Keratinocyte (primary cell): ENCODE measurements at regions not wholly inside any gene's neighbourhood (a gene's known extent, or its start where the extent isn't known, plus 50 kb on each side); places are given as distances from the start of the nearest gene placed in this dataset.

Source experiments
- DNase-seq: peaks from one replicate; pipeline ENCODE4 v3.0.0-alpha.2; 2011; ENCODE audit warnings: low read depth, missing footprints, low spot score
- FAIRE-seq: peaks from 2 replicates; lab custom pipeline; 2011; peaks lifted over from hg19 to GRCh38; lab: Jason Lieb, UNC
- H2AFZ ChIP-seq: 2 replicates; pipeline ENCODE4 v1.6.0; 2012; ENCODE audit warnings: low read length, control low read depth, inconsistent platforms; ENCODE audit not compliant: control insufficient read depth
- H3K27ac ChIP-seq: 2 replicates; pipeline ENCODE4 v1.5.1; 2011; ENCODE audit warnings: low read length; ENCODE audit not compliant: control insufficient read depth, insufficient read depth
- H3K27me3 ChIP-seq: 3 replicates; pipeline ENCODE4 v1.6.0; 2011; ENCODE audit warnings: low read length; ENCODE audit not compliant: control insufficient read depth, insufficient read depth; ENCODE audit errors: extremely low read depth
- H3K36me3 ChIP-seq, 2 experiments: 2 replicates in 1 of 2; 3 replicates in 1 of 2; pipeline ENCODE4 v1.5.1; 2011; ENCODE audit warnings: low read length in 2 of 2, mild to moderate bottlenecking in 1 of 2; ENCODE audit not compliant: control insufficient read depth in 2 of 2, insufficient read depth in 2 of 2; ENCODE audit errors: extremely low read depth in 1 of 2
- H3K4me1 ChIP-seq: 3 replicates; pipeline ENCODE4 v1.5.1; 2011; ENCODE audit warnings: low read length; ENCODE audit not compliant: control insufficient read depth, insufficient read depth; ENCODE audit errors: extremely low read depth
- H3K4me2 ChIP-seq: 3 replicates; pipeline ENCODE4 v1.6.0; 2011; ENCODE audit warnings: low read depth, low read length; ENCODE audit not compliant: control insufficient read depth, insufficient read depth; ENCODE audit errors: extremely low read depth
- H3K4me3 ChIP-seq, 3 experiments: fragments of 200-600 bp in 1 of 3; sonication (generic) in 1 of 3; 2 replicates in 2 of 3; 3 replicates in 1 of 3; pipeline ENCODE4 v1.5.1; 2011 to 2016; ENCODE audit warnings: low read length in 3 of 3, mild to moderate bottlenecking in 3 of 3, control low read depth in 2 of 3, inconsistent platforms in 1 of 3, low read depth in 1 of 3, mixed read lengths in 1 of 3, mixed run types in 1 of 3, moderate library complexity in 1 of 3; ENCODE audit not compliant: control insufficient read depth in 2 of 3, insufficient read depth in 2 of 3; ENCODE audit errors: extremely low read depth in 1 of 3
- H3K79me2 ChIP-seq: 2 replicates; pipeline ENCODE4 v1.6.0; 2012; ENCODE audit warnings: low read length; ENCODE audit not compliant: control insufficient read depth, insufficient read depth
- H3K9ac ChIP-seq: 3 replicates; pipeline ENCODE4 v1.6.0; 2011; ENCODE audit warnings: low read length; ENCODE audit not compliant: control insufficient read depth, insufficient read depth; ENCODE audit errors: extremely low read depth
- H3K9me1 ChIP-seq: 3 replicates; pipeline ENCODE4 v1.6.0; 2011; ENCODE audit warnings: low read length; ENCODE audit not compliant: control insufficient read depth, insufficient read depth; ENCODE audit errors: extremely low read depth
- H3K9me3 ChIP-seq: 2 replicates; pipeline ENCODE4 v1.5.1; 2012; ENCODE audit warnings: low read depth, low read length; ENCODE audit not compliant: control insufficient read depth
- H4K20me1 ChIP-seq: 3 replicates; pipeline ENCODE4 v1.6.0; 2011; ENCODE audit warnings: low read length; ENCODE audit not compliant: control insufficient read depth, insufficient read depth; ENCODE audit errors: extremely low read depth
- EZH2 ChIP-seq: IDR thresholded peaks from one replicate; pipeline ENCODE4 v1.6.1; 2012; ENCODE audit warnings: inconsistent platforms, mild to moderate bottlenecking, low read length, moderate library complexity
- dilution Hi-C: fragments of 300-500 bp; cut with MboI; formaldehyde crosslinking; loops from one replicate; pipeline ENCODE4 v1.7.0; 2020; ENCODE audit warnings: low sequenced_read_pairs; ENCODE audit not compliant: extremely low pct_ligation_motif_present
- TF ChIP-seq, protein P1 (sequence below), 3 experiments: IDR thresholded peaks in 1 of 3; conservative IDR thresholded peaks in 1 of 3; optimal IDR thresholded peaks in 1 of 3; 2 replicates in 2 of 3; 3 replicates in 1 of 3; pipeline versions ENCODE3 to v1.5.1; 2011; ENCODE audit warnings: low read length in 3 of 3, mild to moderate bottlenecking in 3 of 3, moderate library complexity in 2 of 3, control low read depth in 1 of 3, inconsistent platforms in 1 of 3; ENCODE audit not compliant: insufficient read depth in 2 of 3; ENCODE audit errors: extremely low read depth in 1 of 3

DNA sequence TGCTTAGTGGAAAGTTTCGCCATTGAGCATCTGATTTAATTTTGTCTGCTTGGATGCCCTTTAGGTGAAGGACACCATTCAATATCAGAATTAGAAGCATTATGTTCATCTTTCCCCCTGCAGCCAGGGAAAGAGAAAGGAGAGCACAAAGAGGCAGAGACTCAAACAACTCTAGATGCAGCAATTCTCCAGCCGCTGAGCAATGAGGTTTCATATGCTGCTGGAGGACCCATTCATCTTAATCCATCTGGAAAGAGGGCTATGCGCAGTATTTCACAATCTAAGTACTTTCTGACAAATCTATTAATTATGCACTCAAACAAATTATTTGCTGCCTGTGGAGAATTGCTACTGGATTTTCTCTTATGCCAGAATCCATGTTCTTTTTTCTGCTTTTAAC is 527.0 kb upstream of the TUSC1 start:
- no peaks in the 10 kb centered on the region for H3K4me1 ChIP-seq
- dilution Hi-C loops, result no loop called here
- no peaks in the 10 kb centered on the region for H3K9me1 ChIP-seq
- no peaks in the 10 kb centered on the region for H3K79me2 ChIP-seq
- no peak for FAIRE-seq
- H3K4me3 ChIP-seq, result no peak overlapping the region
- no peak overlapping the region for H2AFZ ChIP-seq
- TF ChIP-seq, protein P1, sequence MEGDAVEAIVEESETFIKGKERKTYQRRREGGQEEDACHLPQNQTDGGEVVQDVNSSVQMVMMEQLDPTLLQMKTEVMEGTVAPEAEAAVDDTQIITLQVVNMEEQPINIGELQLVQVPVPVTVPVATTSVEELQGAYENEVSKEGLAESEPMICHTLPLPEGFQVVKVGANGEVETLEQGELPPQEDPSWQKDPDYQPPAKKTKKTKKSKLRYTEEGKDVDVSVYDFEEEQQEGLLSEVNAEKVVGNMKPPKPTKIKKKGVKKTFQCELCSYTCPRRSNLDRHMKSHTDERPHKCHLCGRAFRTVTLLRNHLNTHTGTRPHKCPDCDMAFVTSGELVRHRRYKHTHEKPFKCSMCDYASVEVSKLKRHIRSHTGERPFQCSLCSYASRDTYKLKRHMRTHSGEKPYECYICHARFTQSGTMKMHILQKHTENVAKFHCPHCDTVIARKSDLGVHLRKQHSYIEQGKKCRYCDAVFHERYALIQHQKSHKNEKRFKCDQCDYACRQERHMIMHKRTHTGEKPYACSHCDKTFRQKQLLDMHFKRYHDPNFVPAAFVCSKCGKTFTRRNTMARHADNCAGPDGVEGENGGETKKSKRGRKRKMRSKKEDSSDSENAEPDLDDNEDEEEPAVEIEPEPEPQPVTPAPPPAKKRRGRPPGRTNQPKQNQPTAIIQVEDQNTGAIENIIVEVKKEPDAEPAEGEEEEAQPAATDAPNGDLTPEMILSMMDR (optimal IDR thresholded peaks at IDR 0.05 in 1 of 3, IDR thresholded peaks at IDR 0.05 in 1 of 3, conservative IDR thresholded peaks at IDR 0.05 in 1 of 3; ENCODE audit: extremely low read depth in 1 of 3, insufficient read depth in 2 of 3, low read length in 3 of 3), result no peak
- TF ChIP-seq EZH2, result no peak
- no peaks in the 10 kb centered on the region for H3K9me3 ChIP-seq
- no peaks in the 10 kb centered on the region for H4K20me1 ChIP-seq
- H3K4me2 ChIP-seq, result no peak overlapping the region
- H3K27me3 ChIP-seq, result no peaks in the 10 kb centered on the region
- no peak for DNase-seq
- no peak overlapping the region for H3K27ac ChIP-seq
- no peaks in the 10 kb centered on the region for H3K36me3 ChIP-seq
- H3K9ac ChIP-seq, result no peak overlapping the region

DNA sequence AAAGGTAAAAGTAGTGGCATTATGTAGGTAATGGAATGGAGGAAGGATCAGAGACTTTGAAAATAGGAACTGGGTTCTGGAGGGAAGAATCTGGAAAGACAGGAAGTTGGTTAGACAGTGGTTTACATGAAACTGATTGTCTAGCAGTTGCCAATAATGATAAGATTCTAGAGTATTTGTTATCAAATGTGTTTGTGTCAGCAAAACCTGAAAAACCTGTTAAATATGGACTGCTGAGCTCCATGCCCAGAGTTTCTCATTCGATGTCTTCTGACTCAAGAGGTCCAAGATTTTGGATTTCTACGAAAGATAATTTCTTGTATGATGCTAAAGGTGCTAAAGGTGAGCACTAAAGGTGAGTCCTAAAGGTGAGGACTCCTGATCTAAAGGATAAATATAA is 515.0 kb upstream of the TUSC1 start:
- H3K9me3 ChIP-seq, result no peaks in the 10 kb centered on the region
- H3K9me1 ChIP-seq, result no peaks in the 10 kb centered on the region
- H3K4me1 ChIP-seq, result no peaks in the 10 kb centered on the region
- no peak overlapping the region for H2AFZ ChIP-seq
- FAIRE-seq, result no peak
- H3K79me2 ChIP-seq, result no peaks in the 10 kb centered on the region
- H4K20me1 ChIP-seq, result no peaks in the 10 kb centered on the region
- TF ChIP-seq, protein P1 (optimal IDR thresholded peaks at IDR 0.05 in 1 of 3, IDR thresholded peaks at IDR 0.05 in 1 of 3, conservative IDR thresholded peaks at IDR 0.05 in 1 of 3; ENCODE audit: extremely low read depth in 1 of 3, insufficient read depth in 2 of 3, low read length in 3 of 3), result no peak
- no peak for TF ChIP-seq EZH2
- dilution Hi-C loops, result no loop called here
- no peak overlapping the region for H3K9ac ChIP-seq
- DNase-seq, result no peak
- no peaks in the 10 kb centered on the region for H3K27me3 ChIP-seq
- no peak overlapping the region for H3K4me3 ChIP-seq
- no peak overlapping the region for H3K4me2 ChIP-seq
- no peak overlapping the region for H3K27ac ChIP-seq
- no peaks in the 10 kb centered on the region for H3K36me3 ChIP-seq
